ENCODE measurements at regions not wholly inside any gene's neighbourhood (a gene's known extent, or its start where the extent isn't known, plus 50 kb on each side); places are given as distances from the start of the nearest gene placed in this dataset.

GRCh38 chr14:105588236-105588860 lies 62.0 kb downstream of the TMEM121 start:
- no peak overlapping the region for H4K5ac ChIP-seq (ENCODE audit: insufficient read length, low read depth, low read length)
- no peaks in the 10 kb centered on the region for H3K79me1 ChIP-seq (ENCODE audit: low read depth, low read length)
- ChIA-PET CTCF (ENCODE audit: partially characterized antibody) (no interaction called here), POLR2A (ENCODE audit: partially characterized antibody) (no interaction called here)
- H2BK15ac ChIP-seq (ENCODE audit: low read length), result no peak overlapping the region
- no peak overlapping the region for H2BK5ac ChIP-seq (ENCODE audit: low read depth, low read length)
- no peak overlapping the region for H2AFZ ChIP-seq (ENCODE audit: low read length)
- H3K14ac ChIP-seq (ENCODE audit: insufficient read length), result no peak overlapping the region
- no peaks in the 10 kb centered on the region for H4K20me1 ChIP-seq (replicated peaks in 1 of 2; ENCODE audit: control insufficient read depth in 1 of 2, insufficient read depth in 2 of 2, low read length in 2 of 2)
- no peak overlapping the region for H3K9ac ChIP-seq (replicated peaks in 1 of 4; ENCODE audit: extremely low read depth in 1 of 4, low read depth in 3 of 4, low read length in 3 of 4)
- no peaks in the 10 kb centered on the region for H3K27me3 ChIP-seq (replicated peaks in 1 of 4; ENCODE audit: control insufficient read depth in 3 of 4, extremely low read depth in 1 of 4, insufficient read depth in 3 of 4, low read length in 3 of 4)
- H3K4me2 ChIP-seq (ENCODE audit: insufficient read depth in 1 of 2, low read depth in 2 of 2, low read length in 2 of 2), result no peak overlapping the region
- H3K4ac ChIP-seq (replicated peaks; ENCODE audit: insufficient read length, low read depth, low read length), result no peak overlapping the region
- no peak overlapping the region for H3K23ac ChIP-seq (ENCODE audit: insufficient read length)
- H2BK20ac ChIP-seq (ENCODE audit: low read length), result no peak overlapping the region
- H3K4me3 ChIP-seq (ENCODE audit: extremely low read depth in 1 of 4, insufficient read depth in 2 of 4, low read depth in 3 of 4, low read length in 4 of 4), result no peak overlapping the region
- no peak for DNase-seq (ENCODE audit: low read depth in 1 of 2, low spot score in 2 of 2)
- WGBS, 2 experiments (ENCODE audit: extremely low coverage in 1 of 2, insufficient coverage in 1 of 2, insufficient read length in 1 of 2, insufficient replicate concordance in 2 of 2, low coverage in 1 of 2, low lambda C conversion rate in 2 of 2, missing lambda C conversion rate in 1 of 2), result 89% methylated on average over 15 of the region's 15 CpGs; no CpG with 5 or more reads in 1 of the 2 experiments
- H3K79me2 ChIP-seq (ENCODE audit: control insufficient read depth in 1 of 2, insufficient read depth in 2 of 2, low read length in 2 of 2), result no peaks in the 10 kb centered on the region
- H4K8ac ChIP-seq (ENCODE audit: extremely low read depth, insufficient read depth, low read length), result no peak overlapping the region
- H2AK5ac ChIP-seq (ENCODE audit: low read depth, low read length), result no peak overlapping the region
- H3K18ac ChIP-seq (ENCODE audit: extremely low read depth, low read length), result no peak overlapping the region
- no peak overlapping the region for H4K91ac ChIP-seq (replicated peaks; ENCODE audit: insufficient read length, low read length)
- H2BK12ac ChIP-seq (ENCODE audit: low read depth, low read length), result no peak overlapping the region
- peaks cover 15 to 80% of the 10 kb centered on the region in 2 experiments; a peak in 3 of 4 replicates for H3K9me3 ChIP-seq (ENCODE audit: insufficient read depth in 2 of 2, low read depth in 1 of 2, low read length in 1 of 2)
- no peak overlapping the region for H3K27ac ChIP-seq (ENCODE audit: low read depth, low read length)
- no peaks in the 10 kb centered on the region for H3K4me1 ChIP-seq (replicated peaks in 1 of 4; ENCODE audit: control insufficient read depth in 3 of 4, insufficient read depth in 4 of 4, low read length in 3 of 4)
- TF ChIP-seq TAF1 (IDR thresholded peaks at IDR 0.05; ENCODE audit: low read depth, low read length) (no peak), SIN3A (conservative IDR thresholded peaks at IDR 0.05 in 1 of 2, IDR thresholded peaks at IDR 0.05 in 1 of 2; ENCODE audit: low read depth in 1 of 2, low read length in 2 of 2) (no peak), ASH2L (IDR thresholded peaks at IDR 0.05; ENCODE audit: low read length) (no peak), SP1 (IDR thresholded peaks at IDR 0.05; ENCODE audit: low read depth, low read length) (no peak), SIRT6 (IDR thresholded peaks at IDR 0.05; ENCODE audit: low read length) (no peak), YY1 (IDR thresholded peaks at IDR 0.05; ENCODE audit: low read depth, low read length) (no peak), EZH2 (IDR thresholded peaks at IDR 0.05; ENCODE audit: low read depth, low read length, severe bottlenecking) (no peak), USF2 (IDR thresholded peaks at IDR 0.05; ENCODE audit: low read length) (no peak), BRCA1 (IDR thresholded peaks at IDR 0.05; ENCODE audit: low read depth, low read length) (no peak), POLR2A (IDR thresholded peaks at IDR 0.05; ENCODE audit: control extremely low read depth in 1 of 2, low read depth in 2 of 2, low read length in 2 of 2) (no peak)
- no peak for FAIRE-seq
- H3K23me2 ChIP-seq (ENCODE audit: low read depth, low read length), result peaks cover 3% of the 10 kb centered on the region; the same call in 1 of the 2 replicates
- no peaks in the 10 kb centered on the region for H3K36me3 ChIP-seq (ENCODE audit: control insufficient read depth in 2 of 4, insufficient read depth in 4 of 4, low read length in 3 of 4)
- no peak overlapping the region for H3K56ac ChIP-seq (replicated peaks; ENCODE audit: insufficient read length, low read depth, low read length)
- H2BK120ac ChIP-seq (replicated peaks; ENCODE audit: low read depth, low read length), result no peak overlapping the region

Measured in H1 (cell line).